ENCODE measurements at regions not wholly inside any gene's neighbourhood (a gene's known extent, or its start where the extent isn't known, plus 50 kb on each side); places are given as distances from the start of the nearest gene placed in this dataset.

GRCh38 chr7:93678185-93678584 is 103.7 kb upstream of the CALCR start:
- TF ChIP-seq, protein P1, sequence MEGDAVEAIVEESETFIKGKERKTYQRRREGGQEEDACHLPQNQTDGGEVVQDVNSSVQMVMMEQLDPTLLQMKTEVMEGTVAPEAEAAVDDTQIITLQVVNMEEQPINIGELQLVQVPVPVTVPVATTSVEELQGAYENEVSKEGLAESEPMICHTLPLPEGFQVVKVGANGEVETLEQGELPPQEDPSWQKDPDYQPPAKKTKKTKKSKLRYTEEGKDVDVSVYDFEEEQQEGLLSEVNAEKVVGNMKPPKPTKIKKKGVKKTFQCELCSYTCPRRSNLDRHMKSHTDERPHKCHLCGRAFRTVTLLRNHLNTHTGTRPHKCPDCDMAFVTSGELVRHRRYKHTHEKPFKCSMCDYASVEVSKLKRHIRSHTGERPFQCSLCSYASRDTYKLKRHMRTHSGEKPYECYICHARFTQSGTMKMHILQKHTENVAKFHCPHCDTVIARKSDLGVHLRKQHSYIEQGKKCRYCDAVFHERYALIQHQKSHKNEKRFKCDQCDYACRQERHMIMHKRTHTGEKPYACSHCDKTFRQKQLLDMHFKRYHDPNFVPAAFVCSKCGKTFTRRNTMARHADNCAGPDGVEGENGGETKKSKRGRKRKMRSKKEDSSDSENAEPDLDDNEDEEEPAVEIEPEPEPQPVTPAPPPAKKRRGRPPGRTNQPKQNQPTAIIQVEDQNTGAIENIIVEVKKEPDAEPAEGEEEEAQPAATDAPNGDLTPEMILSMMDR (conservative IDR thresholded peaks at IDR 0.05; ENCODE audit: low read depth, low read length), result no peak
- TF ChIP-seq EZH2phosphoT487 (IDR thresholded peaks at IDR 0.05; ENCODE audit: borderline replicate concordance, low read length), result no peak

Data from PC-3 (cell line).